HG03558 (cell line): ENCODE measurements at regions not wholly inside any gene's neighbourhood (a gene's known extent, or its start where the extent isn't known, plus 50 kb on each side); places are given as distances from the start of the nearest gene placed in this dataset.
"Not testable (repeated sequence)": the region's sequence is repeated elsewhere in the genome, so short reads cannot be mapped to it uniquely, and the experiment has no call there.

Experiments
- ATAC-seq: cut with Tn5 transposase; IDR thresholded peaks from one replicate; pipeline ENCODE4 v1.9.1; 2021; ENCODE audit warnings: moderate number of reproducible peaks; ENCODE audit not compliant: unreplicated experiment; ENCODE audit errors: extremely low read depth

- no peak for ATAC-seq
Measured at GRCh38 chr14:87268997-87269396, 724.0 kb downstream of the GALC start.

GRCh38 chr14:87264796-87265195 is 728.2 kb downstream of the GALC start:
- no peak for ATAC-seq

- no peak for ATAC-seq
Measured at GRCh38 chr14:87264272-87264785, 728.7 kb downstream of the GALC start.

- ATAC-seq, result no peak
Measured at GRCh38 chr14:87261621-87262020, 731.4 kb downstream of the GALC start.

GRCh38 chr14:87260460-87260859 is 732.5 kb downstream of the GALC start:
- no peak for ATAC-seq

GRCh38 chr14:87257421-87257820 is 735.6 kb downstream of the GALC start:
- ATAC-seq, result no peak

DNA sequence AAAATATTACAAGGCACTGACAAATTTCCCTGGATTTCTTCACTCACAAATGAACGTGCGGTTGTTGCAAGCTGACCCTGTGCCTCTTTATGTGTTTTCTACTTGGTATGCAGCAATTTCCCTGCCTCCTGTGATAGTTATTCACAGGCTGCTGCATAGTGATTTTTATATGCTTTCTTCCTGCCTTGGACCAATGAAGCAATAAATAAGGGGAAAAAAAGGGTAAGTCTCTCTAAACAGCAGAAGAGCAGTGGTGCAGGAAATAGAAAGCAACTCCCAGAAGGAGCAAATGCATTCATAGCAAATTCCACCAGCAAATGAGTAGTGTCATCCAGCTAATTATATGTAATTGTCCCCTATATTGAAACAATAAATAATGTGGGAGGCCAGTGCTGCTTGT is 737.9 kb downstream of the GALC start:
- ATAC-seq, result no peak

- ATAC-seq, result no peak
Measured at GRCh38 chr14:87254331-87254874, 738.6 kb downstream of the GALC start.

- ATAC-seq, result not testable (repeated sequence)
Measured at GRCh38 chr14:87253791-87254190, 739.2 kb downstream of the GALC start.

DNA sequence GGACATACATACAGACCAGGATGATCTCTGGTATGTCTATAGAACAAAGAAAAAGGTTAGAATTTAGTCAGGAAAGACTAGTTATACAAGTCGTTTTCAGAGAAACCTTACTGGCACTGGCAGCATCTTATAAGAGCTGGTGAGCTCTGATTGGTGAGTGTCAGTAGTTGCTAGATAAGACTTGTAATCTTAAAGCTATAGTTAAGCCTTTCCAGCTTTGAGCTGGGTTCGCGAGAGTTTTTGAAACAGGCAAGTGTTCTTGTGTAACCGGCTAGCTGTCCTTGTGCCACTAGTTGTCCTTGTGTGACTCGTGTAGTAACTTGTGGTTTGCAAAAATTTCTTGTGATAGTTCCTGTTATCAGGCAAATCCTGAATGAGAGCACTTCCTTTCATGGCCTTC is 740.9 kb downstream of the GALC start:
- ATAC-seq, result no peak

DNA sequence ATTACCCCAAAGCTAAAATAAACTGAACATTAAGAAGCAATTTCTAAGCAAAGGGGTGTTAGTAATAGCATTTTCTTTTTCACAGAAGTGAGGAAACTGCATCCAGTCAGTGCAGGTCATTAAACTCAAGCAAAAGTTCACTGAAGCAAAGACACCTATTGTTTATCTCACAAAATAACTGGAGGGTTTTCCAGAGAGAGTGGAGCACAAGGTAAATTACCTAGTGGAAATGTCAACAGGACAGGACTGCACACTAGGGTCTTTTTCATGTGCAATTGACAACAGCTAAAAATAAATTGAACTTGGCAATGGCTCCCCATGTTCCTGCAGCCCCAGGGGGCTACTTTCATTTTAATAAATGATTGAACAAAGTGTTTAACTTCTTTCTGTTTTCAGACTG is 742.0 kb downstream of the GALC start:
- ATAC-seq, result no peak

DNA sequence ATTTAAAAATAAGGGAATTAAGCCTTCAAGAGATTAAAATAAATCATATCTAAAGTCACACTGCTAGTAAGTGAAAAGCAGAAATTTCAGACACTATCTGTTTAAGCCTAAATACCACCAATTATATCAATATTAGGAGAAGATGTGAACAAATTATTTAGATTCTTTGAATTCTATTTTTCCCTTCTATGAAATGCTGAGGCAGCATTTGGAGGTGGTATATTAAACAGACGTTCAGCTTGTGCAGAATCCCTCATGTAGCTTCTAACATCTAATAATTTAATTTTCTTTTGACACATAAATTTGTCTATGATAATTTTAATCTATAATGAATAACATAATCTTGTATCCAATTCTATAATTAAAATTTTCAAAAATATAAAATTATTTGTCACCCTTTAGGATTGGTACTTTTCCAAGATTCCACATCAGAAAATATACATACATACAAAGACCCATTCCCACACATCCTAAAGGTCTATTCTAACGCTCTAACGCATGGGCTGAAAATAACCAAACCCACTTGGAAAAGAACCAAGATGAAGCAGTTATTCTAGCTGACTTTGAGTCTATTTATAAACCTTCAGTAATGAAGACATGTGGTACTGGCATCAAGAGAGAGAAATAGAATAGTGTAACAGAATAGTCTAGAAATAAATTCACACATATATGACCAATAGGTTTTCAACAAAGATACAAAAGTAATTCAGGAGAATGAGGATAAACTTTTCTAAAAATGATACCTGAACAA is 751.8 kb downstream of the GALC start:
- ATAC-seq, result no peak

DNA sequence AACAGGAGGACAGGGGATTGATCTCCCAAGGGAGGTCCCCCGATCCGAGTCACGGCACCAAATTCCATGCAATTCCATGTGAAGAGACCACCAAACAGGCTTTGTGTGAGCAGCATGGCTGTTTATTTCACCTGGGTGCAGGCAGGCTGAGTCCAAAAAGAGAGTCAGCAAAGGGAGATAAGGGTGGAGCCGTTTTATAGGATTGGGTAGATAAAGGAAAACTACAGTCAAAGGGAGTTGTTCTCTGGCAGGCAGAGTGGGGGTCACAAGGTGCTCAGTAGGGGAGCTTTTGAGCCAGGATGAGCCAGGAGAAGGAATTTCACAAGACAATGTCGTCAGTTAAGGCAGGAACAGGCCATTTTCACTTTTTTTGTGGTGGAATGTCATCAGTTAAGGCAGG is 752.7 kb downstream of the GALC start:
- ATAC-seq, result not testable (repeated sequence)

- ATAC-seq, result no peak
Measured at GRCh38 chr14:87233806-87234384, 759.1 kb downstream of the GALC start.

GRCh38 chr14:87233266-87233665 is 759.7 kb downstream of the GALC start:
- ATAC-seq, result no peak

DNA sequence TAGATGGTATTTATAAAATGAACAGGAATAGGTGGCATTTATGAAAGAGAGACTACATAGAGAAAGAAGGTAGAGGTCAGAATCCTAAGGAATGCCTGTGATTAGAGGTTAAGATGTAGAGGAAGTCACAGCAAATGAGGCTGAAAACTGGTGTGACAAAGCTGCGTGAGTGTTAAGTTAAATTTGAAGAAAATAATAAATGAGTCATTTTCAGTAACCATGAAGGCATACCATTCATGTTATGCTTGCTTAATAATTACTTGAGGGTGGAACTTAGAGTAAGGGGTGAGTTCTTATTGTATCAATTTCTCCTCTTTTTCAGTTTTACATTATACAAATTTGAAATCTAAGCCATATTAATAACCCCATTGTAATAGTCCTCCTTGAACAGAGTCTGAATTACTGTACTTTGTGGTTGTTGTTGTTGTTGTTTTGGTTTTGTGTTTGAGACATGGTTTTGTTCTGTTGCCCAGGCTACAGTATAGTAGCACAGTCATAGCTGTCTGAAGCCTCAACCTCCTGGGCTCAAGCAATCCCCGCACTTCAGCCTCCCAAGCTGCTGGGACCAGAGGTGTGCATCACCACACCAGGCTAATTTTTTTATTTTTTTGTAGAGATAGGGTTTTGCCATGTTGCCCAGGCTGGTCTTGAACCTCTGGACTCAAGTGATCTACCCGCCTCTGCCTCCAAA is 761.5 kb downstream of the GALC start:
- ATAC-seq, result no peak

DNA sequence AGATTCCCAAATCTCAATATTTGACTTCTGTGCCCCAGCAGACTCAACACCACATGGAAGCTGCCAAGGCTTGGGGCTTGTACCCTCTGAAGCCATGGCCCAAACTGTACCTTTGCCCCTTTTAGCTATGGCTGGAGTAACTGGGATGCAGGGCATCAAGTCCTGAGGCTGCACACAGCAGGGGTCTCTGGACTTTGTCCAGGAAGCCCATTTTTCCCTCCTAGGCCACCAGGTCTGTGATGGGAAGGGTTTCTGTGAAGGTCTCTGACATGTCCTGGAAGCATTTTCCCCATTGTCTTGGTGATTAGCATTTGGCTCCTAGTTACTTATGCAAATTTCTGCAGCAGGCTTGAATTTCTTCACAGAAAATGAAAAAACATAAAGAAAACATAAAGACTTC is 762.3 kb downstream of the GALC start:
- no peak for ATAC-seq

- ATAC-seq, result no peak
Measured at GRCh38 chr14:87229131-87229530, 763.9 kb downstream of the GALC start.

GRCh38 chr14:87217023-87217422 is 776.0 kb downstream of the GALC start:
- no peak for ATAC-seq

GRCh38 chr14:87214558-87214957 is 778.4 kb downstream of the GALC start:
- no peak for ATAC-seq

DNA sequence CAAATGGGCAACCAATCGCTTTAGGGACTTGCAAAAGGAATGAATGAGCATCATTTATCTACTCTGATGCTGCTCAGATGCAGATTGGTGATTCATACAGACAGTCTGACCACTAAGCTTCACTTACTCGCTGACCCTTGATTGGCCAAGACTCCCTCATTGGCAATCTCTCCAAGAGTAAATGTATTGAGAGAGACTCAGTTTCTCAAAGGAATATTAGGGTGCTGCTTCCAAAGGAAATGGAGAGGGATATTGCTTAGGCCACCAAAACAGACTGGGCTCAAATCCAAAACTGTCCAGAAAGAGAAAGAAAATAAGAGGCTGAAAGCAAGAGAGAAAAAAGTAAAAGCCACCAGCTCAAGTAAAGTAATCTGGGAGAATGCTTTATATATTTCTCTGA is 785.2 kb downstream of the GALC start:
- no peak for ATAC-seq
